Panc1 (cell line): ENCODE measurements at regions not wholly inside any gene's neighbourhood (a gene's known extent, or its start where the extent isn't known, plus 50 kb on each side); places are given as distances from the start of the nearest gene placed in this dataset.

ENCODE experiments used
- ATAC-seq: fragments of 200-7000 bp; cut with Tn5 transposase; 2 replicates; pipeline ENCODE4 v1.9.1; 2020; ENCODE audit warnings: mild to moderate bottlenecking, moderate library complexity
- BruUV-seq: library from RNA; stranded (reverse); fragments of 400-500 nt; replicated peaks from 2 replicates; lab custom pipeline; 2021; lab: Mats Ljungman, UMichigan
- CTCF ChIA-PET: fragments of 300-600 bp; sonication (Branson Sonifier 250); formaldehyde crosslinking; loops from one replicate; lab custom pipeline; 2022; ENCODE audit warnings: antibody characterized with exemption; lab: Charles Lee
- POLR2A ChIA-PET: fragments of 300-600 bp; sonication (Branson Sonifier 250); formaldehyde crosslinking; loops from one replicate; lab custom pipeline; 2022; ENCODE audit warnings: antibody characterized with exemption; lab: Charles Lee
- DNase-seq: peaks from one replicate; pipeline ENCODE4 v3.0.0-alpha.2; 2010; ENCODE audit warnings: low read depth, low spot score
- H3K27ac ChIP-seq: 2 replicates; pipeline ENCODE4 v1.5.1; 2011; ENCODE audit warnings: mild to moderate bottlenecking, low read length, inconsistent platforms
- H3K27me3 ChIP-seq: fragments of 200-500 bp; sonication (Bioruptor generic); 2 replicates; pipeline ENCODE4 v1.6.0; 2014; ENCODE audit warnings: low read length, inconsistent platforms; ENCODE audit not compliant: control insufficient read depth, insufficient read depth
- H3K36me3 ChIP-seq: fragments of 200-500 bp; sonication (Bioruptor generic); 2 replicates; pipeline ENCODE4 v1.5.1; 2014; ENCODE audit warnings: inconsistent platforms, mild to moderate bottlenecking, low read length, moderate library complexity; ENCODE audit not compliant: control insufficient read depth, insufficient read depth
- H3K4me1 ChIP-seq: 2 replicates; pipeline ENCODE4 v1.5.1; 2011; ENCODE audit warnings: inconsistent platforms, mild to moderate bottlenecking, low read length, moderate library complexity; ENCODE audit not compliant: control insufficient read depth, insufficient read depth
- H3K4me3 ChIP-seq, 2 experiments: 2 replicates each; pipeline ENCODE4 v1.5.1; 2011 to 2012; ENCODE audit warnings: low read depth in 2 of 2, low read length in 2 of 2, mild to moderate bottlenecking in 2 of 2, inconsistent platforms in 1 of 2, moderate library complexity in 1 of 2
- H3K9me3 ChIP-seq: fragments of 200-500 bp; sonication (Bioruptor generic); 2 replicates; pipeline ENCODE4 v1.5.1; 2014; ENCODE audit warnings: low read depth, mild to moderate bottlenecking, inconsistent platforms, low read length, moderate library complexity; ENCODE audit not compliant: control insufficient read depth, insufficient read depth
- CTCF ChIP-seq: fragments of 450-650 bp; IDR thresholded peaks from 2 replicates; pipeline ENCODE4 v1.5.1; 2017; ENCODE audit warnings: mild to moderate bottlenecking
- POLR2AphosphoS5 ChIP-seq: IDR thresholded peaks from 2 replicates; pipeline ENCODE4 v1.6.1; 2012; ENCODE audit warnings: mild to moderate bottlenecking, low read depth, low read length, moderate library complexity
- REST ChIP-seq, 2 experiments: IDR thresholded peaks; 2 replicates each; pipeline ENCODE4 v1.6.1; 2011 to 2012; ENCODE audit warnings: low read depth in 2 of 2, control low read depth in 1 of 2, low read length in 1 of 2, mild to moderate bottlenecking in 1 of 2, moderate library complexity in 1 of 2; ENCODE audit not compliant: insufficient read depth in 1 of 2
- SIN3A ChIP-seq: IDR thresholded peaks from 2 replicates; pipeline ENCODE4 v1.6.1; 2012; ENCODE audit warnings: low read depth, mild to moderate bottlenecking, low read length, moderate library complexity, borderline replicate concordance; ENCODE audit not compliant: insufficient read depth
- TCF7L2 ChIP-seq: IDR thresholded peaks from 2 replicates; pipeline ENCODE4 v1.6.1; 2011; ENCODE audit warnings: mild to moderate bottlenecking, low read depth, low read length, inconsistent platforms
- in situ Hi-C: cut with HindIII; loops from 2 replicates; pipeline ENCODE4 v1.10.0; 2016; ENCODE audit warnings: low sequenced_read_pairs, low pct_unique_long_range_greater_than_20kb
- intact Hi-C: fragments of 100-400 bp; cut with micrococcal nuclease; formaldehyde crosslinking; loops from one replicate; pipeline ENCODE4 v1.10.0; 2022; ENCODE audit not compliant: unreplicated experiment

DNA sequence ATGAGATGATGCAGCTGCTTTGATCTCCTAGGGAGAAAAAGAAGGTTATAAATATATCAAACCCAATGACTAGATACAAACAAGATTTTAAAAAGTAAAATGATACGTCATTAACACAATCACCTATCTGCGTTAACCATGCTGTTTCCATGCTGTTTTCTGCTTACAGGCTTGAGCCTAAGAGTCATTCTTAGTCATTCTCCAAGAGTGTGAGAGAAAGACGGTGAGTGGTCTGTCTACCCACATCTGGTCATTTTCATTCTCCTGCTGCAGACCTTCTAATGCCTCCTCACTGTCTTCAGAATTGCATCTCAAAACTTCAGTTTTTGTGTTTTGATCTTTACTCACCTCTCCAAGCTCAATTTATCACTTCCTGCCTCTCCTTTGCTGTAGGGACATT lies 98.0 kb upstream of the ELMO1 start:
- TF ChIP-seq CTCF (no peak), POLR2AphosphoS5 (no peak), TCF7L2 (no peak), REST (IDR thresholded peaks at IDR 0.05; ENCODE audit: insufficient read depth in 1 of 2, low read depth in 2 of 2, low read length in 1 of 2) (no peak), SIN3A (no peak)
- Histone ChIP-seq H3K27me3 (no peaks in the 10 kb centered on the region), H3K4me1 (no peaks in the 10 kb centered on the region), H3K9me3 (no peaks in the 10 kb centered on the region), H3K4me3 (no peak overlapping the region), H3K36me3 (no peaks in the 10 kb centered on the region), H3K27ac (no peak overlapping the region)
- in situ Hi-C loops (no loop called here), intact Hi-C loops (no loop called here)
- BruUV-seq = no TSS peak
- ChIA-PET POLR2A (no interaction called here), CTCF (no interaction called here)
- DNase-seq (no peak), ATAC-seq (no peak)

- ATAC-seq = no peak
- in situ Hi-C loops = no loop called here
- H3K27me3 ChIP-seq = no peaks in the 10 kb centered on the region
- H3K9me3 ChIP-seq = no peaks in the 10 kb centered on the region
- CTCF ChIA-PET = no interaction called here
- H3K36me3 ChIP-seq = no peaks in the 10 kb centered on the region
- H3K4me3 ChIP-seq = no peak overlapping the region
- DNase-seq = no peak
- no peaks in the 10 kb centered on the region for H3K4me1 ChIP-seq
- no TSS peak for BruUV-seq
- intact Hi-C loops = no loop called here
- H3K27ac ChIP-seq = no peak overlapping the region
- POLR2A ChIA-PET = no interaction called here
- TF ChIP-seq CTCF (no peak), POLR2AphosphoS5 (no peak), TCF7L2 (no peak), SIN3A (no peak), REST (IDR thresholded peaks at IDR 0.05; ENCODE audit: insufficient read depth in 1 of 2, low read depth in 2 of 2, low read length in 1 of 2) (no peak)
Measured at GRCh38 chr7:37549076-37549931, 100.6 kb upstream of the ELMO1 start.
